ENCODE measurements at regions not wholly inside any gene's neighbourhood (a gene's known extent, or its start where the extent isn't known, plus 50 kb on each side); places are given as distances from the start of the nearest gene placed in this dataset.

DNA sequence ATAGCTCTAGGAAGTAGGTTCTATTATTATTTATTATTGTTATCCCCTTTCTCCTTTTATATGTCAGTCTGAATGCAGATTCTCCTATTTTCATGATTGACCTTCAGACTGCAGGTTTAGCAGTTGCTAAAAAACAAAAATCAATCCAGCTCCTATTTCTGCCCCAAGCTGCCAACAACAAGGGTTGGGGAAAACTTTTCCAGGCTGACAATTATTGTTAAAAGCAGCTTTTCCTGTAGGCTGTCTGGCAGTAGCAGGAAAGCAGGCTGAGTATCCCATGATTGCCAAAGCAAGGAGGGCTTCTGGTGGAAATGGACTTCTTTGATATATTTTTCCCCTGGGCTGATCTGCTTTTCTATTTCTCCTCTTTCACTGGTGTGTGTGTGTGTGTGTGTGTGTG, 78.0 kb upstream of the CTLA4 start:
- in situ Hi-C loops (cut with HindIII; ENCODE audit: low pct_unique_long_range_greater_than_20kb, low sequenced_read_pairs), result no loop called here
- DNase-seq (ENCODE audit: low read depth), result no peak

DNA sequence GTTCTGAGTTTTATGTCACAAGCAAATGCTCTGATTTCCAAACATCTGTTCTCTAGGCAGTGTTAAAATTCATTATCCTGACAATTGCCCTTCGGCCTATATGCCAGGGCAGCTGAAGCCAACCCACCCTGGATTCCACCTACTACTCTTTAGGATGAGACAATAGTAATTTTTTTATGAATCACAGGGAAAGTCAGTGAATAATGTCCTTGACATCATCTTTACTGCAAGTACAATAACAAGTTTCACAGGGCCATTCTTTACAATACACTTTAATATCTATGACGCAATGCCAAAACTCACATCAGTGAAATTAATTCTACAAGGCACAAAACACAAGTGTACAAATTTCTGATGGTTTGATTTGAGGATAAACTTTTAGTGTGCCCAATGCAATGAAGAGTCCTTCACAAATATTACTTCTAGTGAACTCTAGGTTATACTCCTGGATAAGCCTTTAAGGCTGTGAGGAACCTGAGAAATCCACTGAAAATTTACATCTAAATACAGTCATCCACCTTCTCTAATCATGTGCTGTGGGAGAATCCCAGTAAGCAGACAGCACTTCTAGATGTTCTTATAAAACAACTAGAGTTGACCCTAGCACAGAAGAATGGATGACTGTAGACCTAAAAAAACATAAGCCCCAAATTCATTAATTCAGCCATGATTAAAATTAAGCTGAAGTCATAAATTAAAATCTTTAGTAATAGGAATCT, 77.3 kb upstream of the CTLA4 start:
- DNase-seq (ENCODE audit: low read depth), result no peak
- in situ Hi-C loops (cut with HindIII; ENCODE audit: low pct_unique_long_range_greater_than_20kb, low sequenced_read_pairs), result no loop called here

DNA sequence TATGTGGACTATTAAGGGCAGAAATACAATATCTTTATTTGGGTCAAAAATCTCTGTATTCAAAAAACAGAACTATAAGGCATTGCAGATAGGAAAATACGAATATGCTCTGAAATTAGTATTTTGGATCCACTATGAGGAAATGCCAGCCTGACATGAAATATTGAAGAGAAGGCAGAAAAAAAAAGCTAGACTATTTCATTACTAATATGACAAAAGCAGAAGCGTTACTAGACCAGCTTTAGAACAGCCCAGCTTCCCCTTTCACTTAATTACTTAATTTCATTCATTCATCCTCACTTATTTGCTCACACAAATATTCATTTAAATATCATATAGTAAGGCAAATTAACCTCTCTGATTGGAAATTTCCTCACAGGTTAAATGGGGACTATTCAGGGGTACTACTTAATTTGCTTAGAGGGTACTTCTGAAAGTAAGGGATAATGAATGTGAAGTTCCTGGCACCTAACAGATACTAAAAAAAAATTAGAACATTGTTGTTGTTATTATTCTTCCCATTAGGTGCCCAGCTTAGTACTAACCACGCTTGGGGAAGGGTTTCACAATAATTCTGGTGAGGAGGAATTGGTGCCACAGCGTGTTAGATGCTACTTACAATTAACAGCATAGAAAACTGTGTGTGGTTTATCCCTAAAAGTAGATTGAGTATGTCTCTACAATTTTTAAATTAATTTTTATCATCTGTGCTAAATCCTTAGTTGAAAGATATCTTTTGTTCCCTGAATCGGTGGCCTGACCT, 71.1 kb upstream of the CTLA4 start:
- DNase-seq (ENCODE audit: low read depth), result no peak
- in situ Hi-C loops (cut with HindIII; ENCODE audit: low pct_unique_long_range_greater_than_20kb, low sequenced_read_pairs), result no loop called here

DNA sequence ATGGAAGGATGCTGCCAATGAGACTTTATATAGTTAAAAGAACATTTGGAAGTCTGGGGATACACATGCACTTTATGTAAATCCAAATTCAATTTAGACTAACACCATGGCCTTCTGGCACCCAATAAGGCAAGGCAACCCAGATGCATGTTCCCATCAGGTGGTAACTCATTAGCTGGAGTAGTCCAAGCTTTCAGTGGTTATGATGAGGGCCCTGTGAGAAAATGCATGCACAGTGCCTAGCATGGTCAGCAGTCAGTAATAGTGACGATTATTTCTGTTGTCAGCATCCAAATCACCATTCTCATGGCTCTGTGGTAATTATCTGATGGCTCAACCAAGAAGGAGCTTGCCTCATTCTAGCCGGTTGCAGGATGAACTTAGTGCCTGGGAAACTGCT, 70.3 kb upstream of the CTLA4 start:
- in situ Hi-C loops (cut with HindIII; ENCODE audit: low pct_unique_long_range_greater_than_20kb, low sequenced_read_pairs), result no loop called here
- no peak for DNase-seq (ENCODE audit: low read depth)

DNA sequence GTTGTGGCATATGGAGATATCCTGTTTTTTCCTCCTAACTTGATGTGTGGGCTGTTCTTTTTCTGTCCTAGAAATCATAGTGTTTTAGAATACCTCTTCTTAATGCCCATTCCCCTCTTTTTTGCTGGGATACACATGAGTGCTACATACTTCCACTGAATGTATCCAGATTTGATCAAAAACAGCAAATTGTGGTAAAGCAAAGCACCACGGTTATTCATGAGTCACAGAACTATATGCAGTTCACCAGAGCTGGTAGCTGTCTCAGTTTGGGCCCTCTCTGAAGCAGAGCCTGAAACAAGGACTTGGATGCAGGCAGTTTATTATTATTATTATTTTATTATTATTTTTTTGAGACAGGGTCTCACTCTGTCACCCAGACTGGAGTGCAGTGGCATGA, 69.9 kb upstream of the CTLA4 start:
- no peak for DNase-seq (ENCODE audit: low read depth)
- in situ Hi-C loops (cut with HindIII; ENCODE audit: low pct_unique_long_range_greater_than_20kb, low sequenced_read_pairs), result no loop called here

DNA sequence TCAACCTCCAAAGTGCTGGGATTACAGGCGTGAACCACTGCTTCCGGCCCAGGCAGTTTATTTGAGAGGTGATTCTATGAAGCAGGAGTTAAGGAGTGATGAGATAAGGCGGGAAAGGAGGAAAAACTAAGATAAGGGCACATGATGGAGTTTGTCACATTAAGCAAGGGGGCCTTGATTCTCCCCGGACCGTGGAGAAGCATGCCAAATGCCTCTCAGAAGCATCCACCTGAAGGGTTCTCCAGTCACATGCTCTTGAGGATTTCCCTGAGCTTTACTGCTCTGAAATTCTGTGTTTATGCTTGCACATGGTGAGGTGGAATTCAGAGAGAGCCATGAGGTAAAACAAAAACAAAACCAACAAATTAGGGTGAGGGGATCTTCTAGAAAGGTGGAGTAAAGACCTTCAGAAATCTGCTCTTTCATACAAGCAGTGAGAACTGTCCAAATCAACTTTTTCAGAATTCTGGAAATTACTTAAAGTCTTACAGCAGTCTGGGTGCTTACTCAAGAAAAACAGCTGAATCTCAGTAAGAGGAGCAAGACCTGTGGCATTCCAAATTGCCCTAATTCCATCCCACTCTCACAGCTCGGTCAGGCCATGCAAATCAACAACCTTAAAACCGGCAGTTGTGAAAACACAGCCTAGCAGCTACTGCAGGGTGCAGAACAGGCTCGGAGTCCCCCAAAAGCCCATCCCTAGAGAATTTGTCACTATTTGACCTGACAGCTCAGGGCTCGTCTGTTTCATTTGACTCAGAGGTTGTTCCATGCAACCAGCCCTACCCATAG, 69.1 kb upstream of the CTLA4 start:
- in situ Hi-C loops (cut with HindIII; ENCODE audit: low pct_unique_long_range_greater_than_20kb, low sequenced_read_pairs), result no loop called here
- no peak for DNase-seq (ENCODE audit: low read depth)

DNA sequence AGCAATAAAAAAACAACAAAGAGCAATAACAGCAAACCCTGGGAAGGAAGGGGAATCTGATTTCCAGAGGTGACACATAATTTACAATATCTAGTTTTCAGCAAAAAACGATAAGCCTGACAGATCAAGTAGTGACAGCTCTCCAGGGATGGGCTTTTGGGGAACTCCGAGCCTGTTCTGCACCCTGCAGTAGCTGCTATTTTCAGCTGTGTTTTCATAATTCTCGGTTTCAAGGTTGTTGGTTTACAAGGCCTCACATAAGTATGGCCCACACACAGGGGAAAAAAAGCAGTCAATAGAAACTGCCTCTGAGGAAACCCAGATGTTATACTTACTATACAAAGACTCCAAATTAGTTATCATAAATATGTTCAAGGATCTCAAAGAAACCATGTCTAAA, 67.7 kb upstream of the CTLA4 start:
- DNase-seq (ENCODE audit: low read depth), result no peak
- in situ Hi-C loops (cut with HindIII; ENCODE audit: low pct_unique_long_range_greater_than_20kb, low sequenced_read_pairs), result no loop called here

DNA sequence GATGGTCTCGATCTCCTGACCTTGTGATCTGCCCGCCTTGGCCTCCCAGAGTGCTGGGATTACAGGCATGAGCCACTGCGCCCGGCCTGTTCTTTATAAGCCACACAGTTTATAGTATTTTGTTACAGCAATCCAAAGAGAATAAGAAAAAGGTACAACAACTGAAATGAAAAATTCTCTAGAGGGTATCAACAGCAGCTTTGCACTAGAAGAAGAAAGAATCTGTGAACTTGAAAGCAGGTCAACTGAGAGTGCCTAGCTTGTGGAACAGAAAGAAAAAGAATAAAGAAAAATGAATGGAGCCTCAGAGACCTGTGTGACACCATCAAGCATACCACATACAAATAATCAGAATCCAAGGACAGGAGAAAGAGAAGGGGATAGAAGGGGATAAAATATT, 66.8 kb upstream of the CTLA4 start:
- in situ Hi-C loops (cut with HindIII; ENCODE audit: low pct_unique_long_range_greater_than_20kb, low sequenced_read_pairs), result no loop called here
- no peak for DNase-seq (ENCODE audit: low read depth)

DNA sequence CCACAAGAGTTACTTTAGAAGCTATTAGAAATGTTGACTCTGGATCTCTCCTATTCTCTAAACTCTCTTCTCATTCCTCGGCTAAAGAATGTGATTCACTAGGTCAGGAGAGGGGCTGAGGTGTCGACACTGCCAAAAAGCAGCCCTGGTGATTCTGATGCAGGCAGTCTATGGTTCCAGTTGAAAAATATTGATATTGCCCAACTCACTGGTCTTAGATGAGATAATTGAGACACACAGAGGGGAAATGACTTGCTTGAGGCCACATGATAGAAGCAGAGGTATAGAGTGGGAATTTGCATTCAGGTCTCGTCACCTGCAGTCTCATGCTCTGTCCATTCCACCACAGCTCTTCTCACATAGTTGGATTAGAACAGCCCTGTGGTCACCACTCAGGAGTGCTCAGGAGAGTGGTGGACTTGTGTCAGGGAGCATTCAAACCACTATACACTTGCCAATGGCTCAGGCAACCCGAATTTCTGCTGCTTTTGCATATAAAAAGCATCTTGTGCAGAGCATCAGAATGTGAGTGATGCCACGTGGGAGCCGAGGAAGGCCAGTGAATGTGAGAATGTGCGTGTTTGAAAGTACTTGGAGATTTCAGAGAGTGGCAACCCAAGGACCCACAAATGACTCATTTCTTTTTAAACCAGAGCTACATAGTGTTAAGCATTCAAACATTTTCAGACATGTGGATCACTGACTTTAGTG, 65.1 kb upstream of the CTLA4 start:
- DNase-seq (ENCODE audit: low read depth), result no peak
- in situ Hi-C loops (cut with HindIII; ENCODE audit: low pct_unique_long_range_greater_than_20kb, low sequenced_read_pairs), result no loop called here

DNA sequence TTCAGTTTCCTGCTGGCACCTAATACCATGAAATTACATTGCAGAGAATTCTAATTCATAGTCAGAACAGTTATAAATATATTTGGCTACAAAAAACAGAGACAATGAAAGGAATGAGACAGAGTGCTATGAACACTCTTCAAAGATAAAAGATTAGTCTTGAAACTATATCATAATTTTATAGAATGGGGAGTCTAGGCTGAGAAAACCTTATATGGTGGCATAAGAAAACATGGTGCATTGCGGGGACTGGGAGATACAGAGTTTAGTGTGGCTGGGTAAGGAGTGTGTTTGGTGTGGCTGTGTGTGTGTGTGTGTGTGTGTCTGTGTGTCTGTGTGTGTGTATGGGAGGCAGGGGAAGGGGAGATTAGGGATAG, 64.5 kb upstream of the CTLA4 start:
- in situ Hi-C loops (cut with HindIII; ENCODE audit: low pct_unique_long_range_greater_than_20kb, low sequenced_read_pairs), result no loop called here
- no peak for DNase-seq (ENCODE audit: low read depth)

DNA sequence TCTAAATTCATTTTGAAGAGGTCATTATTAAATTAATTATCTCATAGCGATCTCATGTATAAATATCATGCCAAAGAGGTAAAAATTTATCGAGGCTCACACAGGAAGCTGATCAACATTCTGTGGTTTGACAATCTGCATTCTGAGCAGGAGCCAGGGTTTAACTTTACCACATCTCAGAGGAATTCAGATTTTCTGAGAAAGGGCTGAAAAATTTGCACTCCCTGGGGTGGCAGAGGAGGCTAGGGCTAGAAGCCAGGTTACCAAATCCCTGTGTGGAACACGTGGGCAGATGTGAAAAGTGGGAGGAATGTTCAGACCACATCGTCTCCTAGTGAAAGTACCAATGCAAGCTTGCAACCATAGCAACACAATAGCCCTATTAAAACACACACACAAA, 63.5 kb upstream of the CTLA4 start:
- in situ Hi-C loops (cut with HindIII; ENCODE audit: low pct_unique_long_range_greater_than_20kb, low sequenced_read_pairs), result no loop called here

DNA sequence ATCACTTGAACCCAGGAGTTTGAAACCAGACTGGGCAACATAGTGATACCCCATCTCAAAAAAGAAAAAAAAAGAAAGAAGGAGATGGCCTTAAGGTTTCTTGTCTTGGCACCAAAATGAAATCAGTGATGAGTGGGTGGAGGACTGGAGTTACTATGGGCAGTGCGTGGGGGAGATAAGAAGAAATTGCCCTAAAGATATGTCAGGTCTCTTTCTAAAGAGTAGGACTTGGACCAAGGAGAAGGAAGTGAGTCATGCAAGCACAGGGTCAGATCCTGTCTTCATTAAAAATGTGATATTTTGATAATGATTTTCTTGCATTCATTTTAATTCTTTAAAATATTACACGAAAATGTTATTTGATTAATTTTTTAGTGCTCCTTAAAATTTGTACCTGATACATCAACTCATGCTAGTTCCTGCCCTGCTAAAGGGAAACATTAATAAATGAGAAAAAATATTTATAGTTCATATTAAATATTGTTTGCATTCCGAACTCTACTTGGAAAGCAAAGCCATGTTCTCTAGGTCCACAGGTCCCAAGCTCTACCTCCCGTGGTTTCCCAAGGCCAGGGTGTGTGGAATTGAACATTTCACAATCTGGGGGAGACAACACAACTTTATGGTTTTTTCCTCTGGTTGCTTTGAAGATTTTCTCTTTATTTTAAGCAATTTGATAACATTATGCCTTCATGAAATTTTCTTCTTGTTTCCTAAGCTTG, 62.6 kb upstream of the CTLA4 start:
- no peak for DNase-seq (ENCODE audit: low read depth)
- in situ Hi-C loops (cut with HindIII; ENCODE audit: low pct_unique_long_range_greater_than_20kb, low sequenced_read_pairs), result no loop called here

More for the DNA sequence above, 63.5 kb upstream of the CTLA4 start:
- no peak for DNase-seq (ENCODE audit: low read depth)

DNA sequence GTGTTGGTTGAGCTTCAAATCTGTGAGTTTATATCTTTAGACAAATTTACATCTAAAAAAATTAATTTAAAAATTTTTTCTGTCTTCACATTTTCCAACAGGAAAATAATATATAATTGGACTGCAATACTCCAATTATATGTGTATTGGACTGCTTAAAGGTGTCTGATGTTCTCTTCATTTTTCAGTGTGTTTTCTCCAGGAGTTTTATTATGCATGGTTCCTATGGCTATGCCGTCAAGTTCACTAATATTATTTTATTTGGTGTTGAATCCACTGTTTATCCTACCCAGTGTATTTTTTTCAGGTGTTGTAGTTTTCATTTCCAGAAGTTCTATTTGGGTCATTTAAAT, 62.1 kb upstream of the CTLA4 start:
- in situ Hi-C loops (cut with HindIII; ENCODE audit: low pct_unique_long_range_greater_than_20kb, low sequenced_read_pairs), result no loop called here
- DNase-seq (ENCODE audit: low read depth), result no peak

DNA sequence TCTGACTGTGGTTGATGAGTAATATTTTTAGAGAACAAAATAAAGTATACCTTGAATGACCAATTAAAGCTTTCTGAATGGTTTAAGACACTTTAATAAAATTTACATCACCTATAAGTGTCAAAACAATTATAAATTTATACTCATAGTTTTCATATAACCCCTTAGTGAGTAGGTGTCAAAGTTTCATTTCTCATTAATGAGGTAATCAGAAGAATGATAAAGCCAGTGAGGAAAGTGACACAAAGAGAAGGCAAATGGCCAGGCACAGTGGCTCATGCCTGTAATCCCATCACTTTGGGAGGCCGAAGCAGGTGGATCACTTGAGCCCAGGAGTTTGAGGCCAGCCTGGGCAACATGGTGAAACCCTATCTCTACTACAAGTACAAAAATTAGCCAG, 60.8 kb upstream of the CTLA4 start:
- no peak for DNase-seq (ENCODE audit: low read depth)
- in situ Hi-C loops (cut with HindIII; ENCODE audit: low pct_unique_long_range_greater_than_20kb, low sequenced_read_pairs), result no loop called here

DNA sequence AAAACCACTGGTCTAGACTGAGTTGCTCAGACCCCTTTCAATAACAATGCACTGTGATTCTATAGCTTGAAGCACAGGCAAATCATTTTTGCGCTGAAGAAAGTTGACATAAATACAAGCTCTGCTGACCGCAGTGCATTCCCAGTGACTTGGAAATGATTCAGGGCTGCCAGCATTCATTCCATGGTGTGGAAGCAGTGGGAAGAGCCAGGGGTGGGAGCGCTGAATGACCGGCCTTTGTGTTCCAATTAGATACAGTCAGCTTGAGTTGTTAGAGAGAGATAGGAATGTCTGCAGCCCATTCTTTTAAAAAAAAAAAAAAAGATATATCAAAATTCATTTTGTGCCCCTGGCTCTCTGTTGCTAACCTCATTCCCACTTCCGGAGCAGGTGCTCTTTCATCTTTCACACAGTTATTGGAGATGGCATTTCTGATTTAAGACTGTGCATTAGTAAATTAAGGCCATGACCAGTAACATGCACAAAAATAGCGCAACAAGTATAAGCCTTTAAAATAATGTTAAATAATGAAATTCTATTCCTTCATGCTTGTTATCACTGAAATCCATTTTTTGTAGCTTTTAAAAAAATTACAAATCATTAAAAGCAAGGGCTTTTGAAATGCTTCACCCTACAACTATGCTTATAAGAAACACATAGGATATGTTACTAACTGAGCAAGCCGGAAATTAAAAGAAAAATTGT, 59.4 kb upstream of the CTLA4 start:
- in situ Hi-C loops (cut with HindIII; ENCODE audit: low pct_unique_long_range_greater_than_20kb, low sequenced_read_pairs), result no loop called here
- DNase-seq (ENCODE audit: low read depth), result no peak

DNA sequence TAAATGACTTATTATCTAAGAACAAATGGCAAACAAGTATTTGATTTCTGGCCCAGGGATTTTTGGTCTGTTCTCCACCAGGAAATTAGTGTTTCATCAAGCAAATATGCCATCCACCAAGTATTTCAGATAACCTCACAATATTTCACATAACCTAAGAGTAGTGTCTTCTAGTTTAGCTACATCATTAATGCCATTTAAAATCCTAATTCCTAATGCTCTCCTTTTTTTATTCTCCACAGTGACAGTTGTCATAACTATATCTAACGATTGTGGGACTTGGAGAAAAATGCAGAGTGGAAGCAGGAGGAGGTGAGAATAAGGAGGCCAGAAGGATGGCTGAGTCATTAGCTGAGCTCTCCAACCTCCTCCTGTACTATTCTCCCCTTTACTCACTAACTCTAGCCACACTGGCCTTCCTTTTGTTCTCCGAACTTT, 58.5 kb upstream of the CTLA4 start:
- in situ Hi-C loops (cut with HindIII; ENCODE audit: low pct_unique_long_range_greater_than_20kb, low sequenced_read_pairs), result no loop called here
- DNase-seq (ENCODE audit: low read depth), result no peak

DNA sequence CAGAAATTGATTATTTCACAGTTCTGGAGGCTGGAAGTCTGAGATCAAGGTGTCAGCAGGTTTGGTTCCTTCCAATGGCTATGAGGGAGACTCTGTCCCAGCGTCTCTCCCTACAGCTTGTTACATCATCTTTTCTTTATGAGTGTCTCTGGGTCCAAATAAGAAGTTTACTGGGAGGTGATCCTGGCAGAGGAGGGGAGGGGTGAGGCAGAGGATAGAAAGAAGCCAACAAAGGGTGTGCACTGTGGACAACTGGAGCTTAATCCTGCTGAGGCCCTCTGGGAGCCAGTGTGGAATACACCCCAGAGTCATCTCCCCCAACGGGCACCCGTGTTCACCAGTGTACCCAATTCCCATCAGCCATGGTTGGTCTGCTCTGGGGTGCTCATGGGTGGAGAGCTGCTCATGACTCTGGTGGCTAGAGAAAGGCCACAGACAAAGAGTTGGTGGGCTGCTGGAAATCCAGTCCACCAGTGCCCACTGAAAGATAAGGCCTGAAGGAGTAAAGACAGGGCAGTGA, 57.5 kb upstream of the CTLA4 start:
- DNase-seq (ENCODE audit: low read depth), result no peak
- in situ Hi-C loops (cut with HindIII; ENCODE audit: low pct_unique_long_range_greater_than_20kb, low sequenced_read_pairs), result no loop called here

Measured in Caki2 (cell line).